Tibial artery (tissue), 4 donors: ENCODE measurements at regions not wholly inside any gene's neighbourhood (a gene's known extent, or its start where the extent isn't known, plus 50 kb on each side); places are given as distances from the start of the nearest gene placed in this dataset.

Experiments
- DNase-seq, 2 donors: peaks; one replicate each; pipeline ENCODE4 v3.0.0-alpha.2; 2019
- H3K27ac ChIP-seq, 2 donors: fragments of 200-600 bp; sonication (generic) in 1 of 2; 1 replicate in 1 of 2; 2 replicates in 1 of 2; pipeline ENCODE4 v1.5.1; 2018 to 2019; ENCODE audit warnings: mild to moderate bottlenecking in 1 of 2
- H3K27me3 ChIP-seq, 2 donors: fragments of 200-600 bp; sonication (generic) in 1 of 2; one replicate each; pipeline versions ENCODE4 v1.5.1 to v1.6.0; 2016 to 2019
- H3K36me3 ChIP-seq, 3 donors: fragments of 200-600 bp; sonication (generic) in 2 of 3; one replicate each; pipeline ENCODE4 v1.5.1; 2016 to 2019; ENCODE audit warnings: mild to moderate bottlenecking in 2 of 3
- H3K4me1 ChIP-seq, 4 donors: fragments of 200-600 bp; sonication (generic) in 2 of 4; 1 replicate in 3 of 4; 2 replicates in 1 of 4; pipeline ENCODE4 v1.5.1; 2016 to 2019
- H3K4me3 ChIP-seq, 2 donors: fragments of 200-600 bp; sonication (generic) in 1 of 2; 1 replicate in 1 of 2; 2 replicates in 1 of 2; pipeline ENCODE4 v1.5.1; 2018 to 2019; ENCODE audit warnings: mild to moderate bottlenecking in 2 of 2
- H3K9me3 ChIP-seq, 3 donors: fragments of 200-600 bp; sonication (generic) in 1 of 3; one replicate each; pipeline ENCODE4 v1.5.1; 2016 to 2019
- CTCF ChIP-seq, 2 experiments: fragments of 200-600 bp in 1 of 2; fragments of 450-650 bp in 1 of 2; IDR thresholded peaks; one replicate each; pipeline ENCODE4 v1.5.1; 2017 to 2019; ENCODE audit warnings: antibody characterized with exemption in 2 of 2, mild to moderate bottlenecking in 1 of 2, moderate library complexity in 1 of 2
- intact Hi-C: fragments of 100-400 bp; cut with DNase I; formaldehyde crosslinking; loops from one replicate; pipeline ENCODE4 v1.15.0; 2023; ENCODE audit warnings: low total_unique reads

GRCh38 chr2:71801969-71802368, 345.7 kb downstream of the CYP26B1 start:
- peak; percentile 57 to 84 for DNase-seq
- intact Hi-C loops, result loop anchor here (5.0 to 10.0 kb wide), 3 partner anchors 193 to 350 kb away; no protein-coding TSS in a partner anchor
- Histone ChIP-seq H3K36me3 (no peaks in the 10 kb centered on the region), H3K27me3 (no peaks in the 10 kb centered on the region), H3K27ac (no peak overlapping the region), H3K4me3 (no peak overlapping the region), H3K4me1 (peaks cover 0 to 16% (median 9%) of the 10 kb centered on the region in 4 donors), H3K9me3 (no peaks in the 10 kb centered on the region)
- peak; percentile 73 to 78 for TF ChIP-seq CTCF (IDR thresholded peaks at IDR 0.05)

- H3K9me3 ChIP-seq, result no peaks in the 10 kb centered on the region
- no peaks in the 10 kb centered on the region for H3K27me3 ChIP-seq
- no peak overlapping the region for H3K27ac ChIP-seq
- TF ChIP-seq CTCF (IDR thresholded peaks at IDR 0.05), result no peak
- no peak overlapping the region for H3K4me3 ChIP-seq
- H3K36me3 ChIP-seq, result no peaks in the 10 kb centered on the region
- DNase-seq, result no peak
- intact Hi-C loops, result loop anchor here (5.0 to 10.0 kb wide), 3 partner anchors 193 to 351 kb away; no protein-coding TSS in a partner anchor
- H3K4me1 ChIP-seq, result peaks cover 0 to 20% (median 11%) of the 10 kb centered on the region in 4 donors
Measured at GRCh38 chr2:71801556-71801955, 346.1 kb downstream of the CYP26B1 start.

GRCh38 chr2:71800851-71801250, 346.8 kb downstream of the CYP26B1 start:
- no peak overlapping the region for H3K4me3 ChIP-seq
- no peak for DNase-seq
- TF ChIP-seq CTCF (IDR thresholded peaks at IDR 0.05), result no peak
- no peak overlapping the region for H3K27ac ChIP-seq
- peaks cover 0 to 27% (median 18%) of the 10 kb centered on the region in 4 donors for H3K4me1 ChIP-seq
- H3K27me3 ChIP-seq, result no peaks in the 10 kb centered on the region
- intact Hi-C loops, result loop anchor here (5.0 to 10.0 kb wide), 3 partner anchors 194 to 351 kb away; no protein-coding TSS in a partner anchor
- no peaks in the 10 kb centered on the region for H3K9me3 ChIP-seq
- no peaks in the 10 kb centered on the region for H3K36me3 ChIP-seq

- no peak overlapping the region for H3K4me3 ChIP-seq
- H3K9me3 ChIP-seq, result no peaks in the 10 kb centered on the region
- no peaks in the 10 kb centered on the region for H3K27me3 ChIP-seq
- H3K4me1 ChIP-seq, result peaks cover 0 to 31% (median 22%) of the 10 kb centered on the region in 4 donors
- intact Hi-C loops, result loop anchor here (5.0 to 10.0 kb wide), 3 partner anchors 193 to 352 kb away; no protein-coding TSS in a partner anchor
- no peak for TF ChIP-seq CTCF (IDR thresholded peaks at IDR 0.05)
- no peak overlapping the region for H3K27ac ChIP-seq
- DNase-seq, result peak in 1 of 2 donors; percentile 59
- H3K36me3 ChIP-seq, result no peaks in the 10 kb centered on the region
Measured at GRCh38 chr2:71800106-71800809, 346.9 kb downstream of the DYSF start.

GRCh38 chr2:71799013-71799575, 345.7 kb downstream of the DYSF start:
- H3K4me1 ChIP-seq, result peaks cover 0 to 34% (median 22%) of the 10 kb centered on the region in 4 donors
- no peak for TF ChIP-seq CTCF (IDR thresholded peaks at IDR 0.05)
- no peaks in the 10 kb centered on the region for H3K9me3 ChIP-seq
- intact Hi-C loops, result no loop called here
- H3K4me3 ChIP-seq, result no peak overlapping the region
- no peak overlapping the region for H3K27ac ChIP-seq
- DNase-seq, result no peak
- no peaks in the 10 kb centered on the region for H3K36me3 ChIP-seq
- H3K27me3 ChIP-seq, result no peaks in the 10 kb centered on the region
